NCI-H2081 treated with DMSO at 0.1 percent for 48 hours (cell line): ENCODE measurements at regions not wholly inside any gene's neighbourhood (a gene's known extent, or its start where the extent isn't known, plus 50 kb on each side); places are given as distances from the start of the nearest gene placed in this dataset.

Experiments used
- DNase-seq: peaks from one replicate; lab custom pipeline; 2025; lab: John Stamatoyannopoulos, UW

- DNase-seq: no peak
These were observed 592.7 kb downstream of the EPHA7 start for GRCh38 chr6:92826633-92827032.

GRCh38 chr6:92822222-92822621, 597.1 kb downstream of the EPHA7 start:
- peak; percentile 57 for DNase-seq

GRCh38 chr6:92820601-92821000, 598.8 kb downstream of the EPHA7 start:
- peak; percentile 29 for DNase-seq

- DNase-seq: peak; percentile 13
These were observed 608.4 kb downstream of the EPHA7 start for GRCh38 chr6:92810913-92811312.

GRCh38 chr6:92806254-92806653, 613.1 kb downstream of the EPHA7 start:
- no peak for DNase-seq

- DNase-seq: no peak
These were observed 628.0 kb downstream of the EPHA7 start for GRCh38 chr6:92791403-92791802.

- DNase-seq: no peak
These were observed 629.0 kb downstream of the EPHA7 start for GRCh38 chr6:92790381-92790780.

- no peak for DNase-seq
These were observed 635.1 kb downstream of the EPHA7 start for GRCh38 chr6:92784235-92784634.

- no peak for DNase-seq
These were observed 639.6 kb downstream of the EPHA7 start for GRCh38 chr6:92779746-92780145.

- DNase-seq: peak; percentile 56
These were observed 642.1 kb downstream of the EPHA7 start for GRCh38 chr6:92777146-92777740.

GRCh38 chr6:92770540-92770939, 648.8 kb downstream of the EPHA7 start:
- DNase-seq: no peak

GRCh38 chr6:92767101-92767500, 652.3 kb downstream of the EPHA7 start:
- DNase-seq: no peak

- no peak for DNase-seq
These were observed 655.7 kb downstream of the EPHA7 start for GRCh38 chr6:92763680-92764079.

- DNase-seq: no peak
These were observed 656.1 kb downstream of the EPHA7 start for GRCh38 chr6:92763274-92763584.

- DNase-seq: no peak
These were observed 656.7 kb downstream of the EPHA7 start for GRCh38 chr6:92762443-92763273.

- no peak for DNase-seq
These were observed 660.2 kb downstream of the EPHA7 start for GRCh38 chr6:92759178-92759577.

- DNase-seq: no peak
These were observed 661.4 kb downstream of the EPHA7 start for GRCh38 chr6:92757925-92758324.

- no peak for DNase-seq
These were observed 662.4 kb downstream of the EPHA7 start for GRCh38 chr6:92756912-92757311.

GRCh38 chr6:92753956-92754355, 665.4 kb downstream of the EPHA7 start:
- no peak for DNase-seq

GRCh38 chr6:92752114-92752513, 667.2 kb downstream of the EPHA7 start:
- DNase-seq: no peak

GRCh38 chr6:92748131-92748530, 671.2 kb downstream of the EPHA7 start:
- DNase-seq: no peak

GRCh38 chr6:92737983-92738382, 681.4 kb downstream of the EPHA7 start:
- no peak for DNase-seq

- no peak for DNase-seq
These were observed 695.9 kb downstream of the EPHA7 start for GRCh38 chr6:92723390-92723931.

- DNase-seq: no peak
These were observed 699.6 kb downstream of the EPHA7 start for GRCh38 chr6:92719773-92720172.
